Natural killer cell (primary cell): ENCODE measurements at regions not wholly inside any gene's neighbourhood (a gene's known extent, or its start where the extent isn't known, plus 50 kb on each side); places are given as distances from the start of the nearest gene placed in this dataset.

Source experiments
- ATAC-seq, 3 donors: fragments of 150-1000 bp in 2 of 3; fragments of 200-7000 bp in 1 of 3; cut with Tn5 transposase; 1 replicate in 1 of 3; 2 replicates in 2 of 3; pipeline ENCODE4 v1.10.0; 2021; ENCODE audit warnings: mild to moderate bottlenecking in 2 of 3, moderate library complexity in 2 of 3
- DNase-seq, 2 donors: peaks; one replicate each; pipeline versions ENCODE4 v3.0.0 to v3.0.0-alpha.2; 2013 to 2021; ENCODE audit warnings: mixed read lengths in 1 of 2
- H3K27ac ChIP-seq: one replicate; pipeline ENCODE4 v1.5.1; 2013; ENCODE audit warnings: mild to moderate bottlenecking, low read length
- H3K27me3 ChIP-seq: one replicate; pipeline ENCODE4 v1.6.1; 2013; ENCODE audit warnings: low read length; ENCODE audit not compliant: control insufficient read depth, insufficient read depth
- H3K36me3 ChIP-seq: one replicate; pipeline ENCODE4 v1.6.1; 2013; ENCODE audit warnings: low read length; ENCODE audit not compliant: control insufficient read depth, insufficient read depth
- H3K4me1 ChIP-seq: one replicate; pipeline ENCODE4 v1.6.1; 2013; ENCODE audit warnings: low read length; ENCODE audit not compliant: control insufficient read depth, insufficient read depth
- H3K4me3 ChIP-seq: one replicate; pipeline ENCODE4 v1.5.1; 2013; ENCODE audit warnings: low read length
- H3K9me3 ChIP-seq: one replicate; pipeline ENCODE4 v1.6.1; 2013; ENCODE audit warnings: low read length; ENCODE audit not compliant: control insufficient read depth, insufficient read depth
- H3K27ac Mint-ChIP-seq, 2 donors: one replicate each; pipeline ENCODE4 v1.8.0; 2022; ENCODE audit warnings: mild to moderate bottlenecking in 2 of 2, mixed read lengths in 2 of 2, moderate library complexity in 1 of 2
- H3K27me3 Mint-ChIP-seq, 2 donors: one replicate each; pipeline ENCODE4 v1.8.0; 2022; ENCODE audit warnings: low read depth in 2 of 2, mixed read lengths in 2 of 2
- H3K36me3 Mint-ChIP-seq: one replicate; pipeline ENCODE4 v1.8.0; 2022; ENCODE audit warnings: mixed read lengths
- H3K4me1 Mint-ChIP-seq, 2 donors: one replicate each; pipeline ENCODE4 v1.8.0; 2022; ENCODE audit warnings: mixed read lengths in 2 of 2
- H3K4me3 Mint-ChIP-seq: one replicate; pipeline ENCODE4 v1.8.0; 2022; ENCODE audit warnings: mild to moderate bottlenecking, moderate library complexity, mixed read lengths
- H3K9me3 Mint-ChIP-seq, 2 donors: one replicate each; pipeline ENCODE4 v1.8.0; 2022; ENCODE audit warnings: mixed read lengths in 2 of 2
- WGBS: methylation state at CpG from one replicate; pipeline ENCODE4 v1.1.7; 2013; ENCODE audit warnings: missing lambda C conversion rate; ENCODE audit not compliant: insufficient coverage; 5-methylcytosine and 5-hydroxymethylcytosine counted together
- intact Hi-C: fragments of 100-400 bp; cut with micrococcal nuclease; formaldehyde crosslinking; loops from one replicate; pipeline ENCODE4 v1.14.2; 2022
- TF ChIP-seq, protein P1 (sequence below): fragments of 200-600 bp; IDR thresholded peaks from one replicate; pipeline ENCODE4 v1.8.0; 2022; ENCODE audit warnings: antibody characterized with exemption

DNA sequence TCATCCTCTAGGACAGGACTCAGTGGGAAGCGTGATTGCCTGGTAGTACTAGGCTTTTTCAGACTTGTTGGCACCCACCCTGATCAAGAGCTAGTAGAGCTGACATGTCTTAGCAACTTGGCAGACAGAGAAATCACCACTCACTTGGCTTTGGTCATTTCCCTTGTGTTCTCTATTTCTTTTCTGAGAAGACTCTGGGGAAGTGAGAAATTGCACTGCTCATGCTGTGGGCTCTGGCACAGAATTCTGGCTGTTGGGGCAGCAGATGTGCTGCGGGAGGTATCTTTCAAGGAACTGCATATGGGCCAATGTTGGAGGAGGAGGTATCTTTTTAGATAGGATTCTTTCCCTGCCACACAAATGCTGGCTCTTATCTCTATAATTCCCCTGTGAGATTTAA is 529.1 kb upstream of the MEX3C start:
- no peaks in the 10 kb centered on the region for H3K36me3 ChIP-seq
- Mint-ChIP-seq H3K27me3 (peaks cover 0 to 6% of the 10 kb centered on the region in 2 donors), H3K36me3 (no peaks in the 10 kb centered on the region), H3K9me3 (peaks cover 2 to 5% of the 10 kb centered on the region in 2 donors), H3K4me1 (no peaks in the 10 kb centered on the region), H3K4me3 (no peak overlapping the region), H3K27ac (no peak overlapping the region)
- DNase-seq (no peak), ATAC-seq (no peak)
- no peaks in the 10 kb centered on the region for H3K9me3 ChIP-seq
- TF ChIP-seq, protein P1, sequence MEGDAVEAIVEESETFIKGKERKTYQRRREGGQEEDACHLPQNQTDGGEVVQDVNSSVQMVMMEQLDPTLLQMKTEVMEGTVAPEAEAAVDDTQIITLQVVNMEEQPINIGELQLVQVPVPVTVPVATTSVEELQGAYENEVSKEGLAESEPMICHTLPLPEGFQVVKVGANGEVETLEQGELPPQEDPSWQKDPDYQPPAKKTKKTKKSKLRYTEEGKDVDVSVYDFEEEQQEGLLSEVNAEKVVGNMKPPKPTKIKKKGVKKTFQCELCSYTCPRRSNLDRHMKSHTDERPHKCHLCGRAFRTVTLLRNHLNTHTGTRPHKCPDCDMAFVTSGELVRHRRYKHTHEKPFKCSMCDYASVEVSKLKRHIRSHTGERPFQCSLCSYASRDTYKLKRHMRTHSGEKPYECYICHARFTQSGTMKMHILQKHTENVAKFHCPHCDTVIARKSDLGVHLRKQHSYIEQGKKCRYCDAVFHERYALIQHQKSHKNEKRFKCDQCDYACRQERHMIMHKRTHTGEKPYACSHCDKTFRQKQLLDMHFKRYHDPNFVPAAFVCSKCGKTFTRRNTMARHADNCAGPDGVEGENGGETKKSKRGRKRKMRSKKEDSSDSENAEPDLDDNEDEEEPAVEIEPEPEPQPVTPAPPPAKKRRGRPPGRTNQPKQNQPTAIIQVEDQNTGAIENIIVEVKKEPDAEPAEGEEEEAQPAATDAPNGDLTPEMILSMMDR: no peak
- no peak overlapping the region for H3K4me3 ChIP-seq
- intact Hi-C loops: no loop called here
- H3K27ac ChIP-seq: no peak overlapping the region
- whole genome bisulfite sequencing: 78% methylated on average over 1 of the region's 2 CpGs
- H3K4me1 ChIP-seq: no peaks in the 10 kb centered on the region
- H3K27me3 ChIP-seq: no peaks in the 10 kb centered on the region

DNA sequence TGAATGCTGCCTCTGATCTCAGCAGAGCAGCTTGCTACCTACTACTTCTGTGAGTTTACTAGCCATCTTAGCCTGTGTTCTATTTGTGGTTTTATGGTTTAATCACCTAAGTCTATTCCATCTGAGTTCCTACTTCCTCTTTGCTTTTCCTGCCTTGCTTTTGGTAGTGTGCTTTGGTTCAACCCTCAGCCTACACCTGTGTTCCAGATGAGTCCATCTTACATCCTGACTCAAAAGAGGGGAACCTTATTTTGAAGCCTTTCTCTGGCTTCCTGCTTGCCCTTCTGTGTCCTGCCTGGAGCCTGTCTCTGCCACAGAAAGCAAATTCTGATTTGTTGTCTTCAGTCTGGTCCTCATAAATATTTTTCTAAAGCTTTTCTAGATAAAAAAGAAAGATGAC is 530.3 kb upstream of the MEX3C start:
- intact Hi-C loops: no loop called here

DNA sequence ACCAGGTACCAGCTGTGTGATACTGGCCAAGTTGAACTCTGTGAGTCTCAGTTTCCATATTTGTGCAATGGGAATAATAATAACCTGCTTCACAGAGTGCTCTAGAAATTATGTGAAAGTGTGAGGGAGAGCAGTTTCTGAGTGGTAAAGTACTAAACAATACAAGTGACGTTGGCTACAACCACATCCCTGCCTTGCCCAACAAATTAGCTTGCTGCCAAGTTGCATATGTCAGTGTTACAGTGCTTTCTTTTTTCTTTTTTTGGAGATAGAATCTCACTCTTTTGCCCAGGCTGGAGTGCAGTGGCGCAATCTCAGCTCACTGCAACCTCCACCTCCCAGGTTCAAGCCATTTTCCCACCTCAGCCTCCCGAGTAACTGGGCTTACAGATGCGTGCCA is 533.6 kb upstream of the MEX3C start:
- 68% methylated on average over 4 of the region's 4 CpGs for WGBS
- H3K4me1 Mint-ChIP-seq: no peaks in the 10 kb centered on the region
- H3K27me3 ChIP-seq: no peaks in the 10 kb centered on the region
- ATAC-seq (no peak), DNase-seq (no peak)
- no peak overlapping the region for H3K27ac ChIP-seq
- intact Hi-C loops: no loop called here
- TF ChIP-seq, protein P1: no peak
- no peak overlapping the region for H3K4me3 Mint-ChIP-seq
- H3K27me3 Mint-ChIP-seq: peaks cover 0 to 4% of the 10 kb centered on the region in 2 donors
- no peak overlapping the region for H3K27ac Mint-ChIP-seq
- H3K36me3 ChIP-seq: no peaks in the 10 kb centered on the region
- H3K4me3 ChIP-seq: no peak overlapping the region
- no peaks in the 10 kb centered on the region for H3K4me1 ChIP-seq
- no peaks in the 10 kb centered on the region for H3K9me3 ChIP-seq
- H3K9me3 Mint-ChIP-seq: peaks cover 2 to 3% of the 10 kb centered on the region in 2 donors
- no peaks in the 10 kb centered on the region for H3K36me3 Mint-ChIP-seq

More for the DNA sequence above, 530.3 kb upstream of the MEX3C start:
- H3K27ac Mint-ChIP-seq: no peak overlapping the region
- Histone ChIP-seq H3K36me3 (no peaks in the 10 kb centered on the region), H3K27ac (no peak overlapping the region), H3K4me1 (no peaks in the 10 kb centered on the region), H3K4me3 (no peak overlapping the region), H3K9me3 (no peaks in the 10 kb centered on the region), H3K27me3 (no peaks in the 10 kb centered on the region)
- ATAC-seq (no peak), DNase-seq (no peak)
- no peaks in the 10 kb centered on the region for H3K4me1 Mint-ChIP-seq
- H3K4me3 Mint-ChIP-seq: no peak overlapping the region
- H3K36me3 Mint-ChIP-seq: no peaks in the 10 kb centered on the region
- H3K9me3 Mint-ChIP-seq: peaks cover 2 to 5% of the 10 kb centered on the region in 2 donors
- peaks cover 0 to 6% of the 10 kb centered on the region in 2 donors for H3K27me3 Mint-ChIP-seq
- TF ChIP-seq, protein P1: no peak

DNA sequence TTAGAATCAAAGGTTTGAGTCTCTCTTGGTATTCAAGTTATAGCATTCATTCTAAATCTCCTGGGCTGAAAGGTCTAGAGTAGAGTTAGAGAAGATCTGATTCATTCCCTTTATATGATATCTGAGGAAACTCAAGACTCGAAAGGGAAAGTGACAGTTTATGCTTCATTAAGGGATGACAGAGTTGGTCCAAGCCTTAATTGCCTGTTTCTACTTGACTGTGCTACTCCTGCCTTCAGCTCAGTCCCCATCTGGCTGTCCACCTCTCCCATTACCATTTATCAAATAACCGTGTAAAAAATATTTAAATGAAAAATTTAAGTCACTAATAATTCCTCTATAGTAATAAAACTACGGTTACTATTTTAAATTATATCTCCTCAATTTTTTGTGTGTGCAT is 537.1 kb upstream of the MEX3C start:
- Mint-ChIP-seq H3K27ac (no peak overlapping the region), H3K4me3 (no peak overlapping the region), H3K36me3 (no peaks in the 10 kb centered on the region), H3K4me1 (no peaks in the 10 kb centered on the region), H3K9me3 (peaks cover 3 to 8% of the 10 kb centered on the region in 2 donors), H3K27me3 (no peaks in the 10 kb centered on the region)
- DNase-seq (no peak), ATAC-seq (no peak)
- Histone ChIP-seq H3K36me3 (no peaks in the 10 kb centered on the region), H3K27ac (no peak overlapping the region), H3K9me3 (no peaks in the 10 kb centered on the region), H3K4me3 (no peak overlapping the region), H3K27me3 (no peaks in the 10 kb centered on the region), H3K4me1 (no peaks in the 10 kb centered on the region)
- TF ChIP-seq, protein P1: no peak
- intact Hi-C loops: no loop called here
- 71% methylated on average over 1 of the region's 3 CpGs for WGBS
